ENCODE measurements at regions not wholly inside any gene's neighbourhood (a gene's known extent, or its start where the extent isn't known, plus 50 kb on each side); places are given as distances from the start of the nearest gene placed in this dataset.

- no peak for DNase-seq
Observed at GRCh38 chr18:46297124-46297523, 192.9 kb downstream of the HAUS1 start.

- DNase-seq = no peak
Observed at GRCh38 chr18:46297621-46298020, 193.4 kb downstream of the HAUS1 start.

GRCh38 chr18:46298511-46298910, 194.3 kb downstream of the HAUS1 start:
- no peak for DNase-seq

GRCh38 chr18:46299465-46300008, 195.4 kb downstream of the HAUS1 start:
- DNase-seq = no peak

GRCh38 chr18:46301081-46301480, 196.9 kb downstream of the HAUS1 start:
- DNase-seq = no peak

- DNase-seq = no peak
Observed at GRCh38 chr18:46301571-46301970, 197.4 kb downstream of the HAUS1 start.

- no peak for DNase-seq
Observed at GRCh38 chr18:46302528-46303485, 198.6 kb downstream of the HAUS1 start.

- DNase-seq = no peak
Observed at GRCh38 chr18:46310258-46310657, 206.1 kb downstream of the HAUS1 start.

- no peak for DNase-seq
Observed at GRCh38 chr18:46310675-46311345, 206.6 kb downstream of the HAUS1 start.

- no peak for DNase-seq
Observed at GRCh38 chr18:46311491-46311890, 207.3 kb downstream of the HAUS1 start.

- no peak for DNase-seq
Observed at GRCh38 chr18:46312221-46312620, 208.0 kb downstream of the HAUS1 start.

GRCh38 chr18:46313521-46313920, 209.3 kb downstream of the HAUS1 start:
- no peak for DNase-seq

GRCh38 chr18:46314011-46314410, 209.8 kb downstream of the HAUS1 start:
- DNase-seq = no peak

- DNase-seq = no peak
Observed at GRCh38 chr18:46315161-46315560, 211.0 kb downstream of the HAUS1 start.

- DNase-seq = no peak
Observed at GRCh38 chr18:46318356-46318755, 214.2 kb downstream of the HAUS1 start.

GRCh38 chr18:46319783-46320182, 215.6 kb downstream of the HAUS1 start:
- peak; percentile 29 for DNase-seq

GRCh38 chr18:46320297-46320696, 216.1 kb downstream of the HAUS1 start:
- no peak for DNase-seq

GRCh38 chr18:46320928-46321711, 216.9 kb downstream of the HAUS1 start:
- DNase-seq = peak; percentile 84

- DNase-seq = peak; percentile 38
Observed at GRCh38 chr18:46321955-46322354, 217.8 kb downstream of the HAUS1 start.

- DNase-seq = no peak
Observed at GRCh38 chr18:46322411-46322891, 218.3 kb downstream of the HAUS1 start.

- no peak for DNase-seq
Observed at GRCh38 chr18:46322941-46323340, 218.8 kb downstream of the HAUS1 start.

- DNase-seq = peak; percentile 56
Observed at GRCh38 chr18:46324087-46324955, 220.1 kb downstream of the HAUS1 start.

Measured in fibroblast of skin of right quadriceps (primary cell).